ENCODE measurements at regions not wholly inside any gene's neighbourhood (a gene's known extent, or its start where the extent isn't known, plus 50 kb on each side); places are given as distances from the start of the nearest gene placed in this dataset.
"Not testable (repeated sequence)": the region's sequence is repeated elsewhere in the genome, so short reads cannot be mapped to it uniquely, and the experiment has no call there.

- TF ChIP-seq CTCF (IDR thresholded peaks at IDR 0.05), result no peak
- H3K4me1 ChIP-seq, result no peaks in the 10 kb centered on the region
- H3K27ac ChIP-seq, result no peak overlapping the region
- H3K9me3 ChIP-seq, result no peaks in the 10 kb centered on the region
- H3K36me3 ChIP-seq, result no peaks in the 10 kb centered on the region
- intact Hi-C loops (cut with DNase I), result no loop called here
- DNase-seq, result no peak
- H3K27me3 ChIP-seq, result no peaks in the 10 kb centered on the region
- H3K4me3 ChIP-seq, result no peak overlapping the region
- no peak overlapping the region for H3K9ac ChIP-seq (ENCODE audit: low read depth in 2 of 2, low read length in 2 of 2)
Observed at GRCh38 chr6:11942185-11942864, 69.8 kb upstream of the HIVEP1 start.

GRCh38 chr6:11940532-11941166 lies 71.5 kb upstream of the HIVEP1 start:
- DNase-seq; intact Hi-C loops (cut with DNase I): not testable (repeated sequence)

GRCh38 chr6:11938285-11938890 lies 73.7 kb upstream of the HIVEP1 start:
- Histone ChIP-seq H3K27me3 (no peaks in the 10 kb centered on the region), H3K4me3 (no peak overlapping the region), H3K27ac (no peak overlapping the region), H3K4me1 (no peaks in the 10 kb centered on the region), H3K9me3 (no peaks in the 10 kb centered on the region), H3K9ac (ENCODE audit: low read depth in 2 of 2, low read length in 2 of 2) (no peak overlapping the region), H3K36me3 (no peaks in the 10 kb centered on the region)
- peak; percentile 43 for DNase-seq
- TF ChIP-seq CTCF (IDR thresholded peaks at IDR 0.05), result no peak
- intact Hi-C loops (cut with DNase I), result no loop called here

More at GRCh38 chr6:11940532-11941166, 71.5 kb upstream of the HIVEP1 start:
- not testable (repeated sequence) for H3K27me3 ChIP-seq; H3K27ac ChIP-seq; H3K4me3 ChIP-seq; H3K9me3 ChIP-seq; H3K4me1 ChIP-seq; H3K36me3 ChIP-seq; H3K9ac ChIP-seq (ENCODE audit: low read depth in 2 of 2, low read length in 2 of 2)

GRCh38 chr6:11934638-11935037 lies 77.5 kb upstream of the HIVEP1 start:
- TF ChIP-seq CTCF (IDR thresholded peaks at IDR 0.05), result no peak
- Histone ChIP-seq H3K9me3 (no peaks in the 10 kb centered on the region), H3K9ac (ENCODE audit: low read depth in 2 of 2, low read length in 2 of 2) (no peak overlapping the region), H3K27ac (no peak overlapping the region), H3K27me3 (no peaks in the 10 kb centered on the region), H3K4me1 (no peaks in the 10 kb centered on the region), H3K36me3 (no peaks in the 10 kb centered on the region), H3K4me3 (no peak overlapping the region)
- intact Hi-C loops (cut with DNase I), result no loop called here
- DNase-seq, result no peak

DNA sequence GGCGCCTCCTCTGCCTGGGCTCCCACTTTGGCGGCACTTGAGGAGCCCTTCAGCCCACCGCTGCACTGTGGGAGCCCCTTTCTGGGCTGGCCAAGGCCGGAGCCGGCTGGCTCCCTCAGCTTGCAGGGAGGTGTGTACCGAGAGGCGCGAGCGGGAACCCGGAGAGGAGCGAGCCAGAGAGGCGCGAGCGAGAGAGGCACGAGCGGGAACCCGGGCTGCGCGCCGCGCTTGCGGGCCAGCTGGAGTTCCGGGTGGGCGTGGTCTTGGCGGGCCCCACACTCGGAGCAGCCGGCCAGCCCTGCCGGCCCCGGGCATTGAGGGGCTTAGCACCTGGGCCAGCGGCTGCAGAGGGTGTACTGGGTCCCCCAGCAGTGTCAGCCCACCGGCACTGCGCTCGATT lies 79.2 kb upstream of the HIVEP1 start:
- H3K9me3 ChIP-seq; H3K27ac ChIP-seq; H3K9ac ChIP-seq (ENCODE audit: low read depth in 2 of 2, low read length in 2 of 2); intact Hi-C loops (cut with DNase I); H3K36me3 ChIP-seq; H3K4me3 ChIP-seq; H3K27me3 ChIP-seq; DNase-seq; H3K4me1 ChIP-seq: not testable (repeated sequence)

GRCh38 chr6:11931296-11932035 lies 80.6 kb upstream of the HIVEP1 start:
- no peak for TF ChIP-seq CTCF (IDR thresholded peaks at IDR 0.05)
- H3K4me1 ChIP-seq, result no peaks in the 10 kb centered on the region
- intact Hi-C loops (cut with DNase I), result no loop called here
- H3K9me3 ChIP-seq, result no peaks in the 10 kb centered on the region
- no peak for DNase-seq
- no peak overlapping the region for H3K9ac ChIP-seq (ENCODE audit: low read depth in 2 of 2, low read length in 2 of 2)
- H3K27ac ChIP-seq, result no peak overlapping the region
- H3K27me3 ChIP-seq, result no peaks in the 10 kb centered on the region
- no peaks in the 10 kb centered on the region for H3K36me3 ChIP-seq
- H3K4me3 ChIP-seq, result no peak overlapping the region

DNA sequence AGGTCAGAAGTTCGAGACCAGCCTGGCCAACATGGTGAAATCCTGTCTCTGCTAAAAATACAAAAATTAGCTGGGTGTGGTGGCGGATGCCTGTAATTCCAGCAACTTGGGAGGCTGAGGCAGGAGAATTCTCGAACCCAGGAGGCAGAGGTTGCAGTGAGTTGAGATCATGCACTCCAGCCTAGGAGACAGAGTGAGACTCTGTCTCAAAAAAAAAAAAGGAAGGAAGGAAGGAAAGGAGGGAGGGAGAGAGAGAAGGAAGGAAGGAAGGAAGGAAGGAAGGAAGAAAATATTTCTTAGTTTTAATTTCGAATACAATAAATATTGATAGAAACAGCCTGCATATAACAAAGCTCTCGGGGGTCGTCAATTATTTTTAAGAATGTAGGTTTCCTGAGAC lies 81.3 kb upstream of the HIVEP1 start:
- intact Hi-C loops (cut with DNase I); H3K4me1 ChIP-seq; H3K27me3 ChIP-seq; H3K9me3 ChIP-seq; H3K27ac ChIP-seq; DNase-seq; H3K4me3 ChIP-seq; H3K36me3 ChIP-seq; H3K9ac ChIP-seq (ENCODE audit: low read depth in 2 of 2, low read length in 2 of 2): not testable (repeated sequence)
